ENCODE measurements at regions not wholly inside any gene's neighbourhood (a gene's known extent, or its start where the extent isn't known, plus 50 kb on each side); places are given as distances from the start of the nearest gene placed in this dataset.

GRCh38 chr12:24278832-24279231 lies 329.4 kb upstream of the SOX5 start:
- no peak for DNase-seq

GRCh38 chr12:24270965-24271364 lies 321.5 kb upstream of the SOX5 start:
- no peak for DNase-seq

DNA sequence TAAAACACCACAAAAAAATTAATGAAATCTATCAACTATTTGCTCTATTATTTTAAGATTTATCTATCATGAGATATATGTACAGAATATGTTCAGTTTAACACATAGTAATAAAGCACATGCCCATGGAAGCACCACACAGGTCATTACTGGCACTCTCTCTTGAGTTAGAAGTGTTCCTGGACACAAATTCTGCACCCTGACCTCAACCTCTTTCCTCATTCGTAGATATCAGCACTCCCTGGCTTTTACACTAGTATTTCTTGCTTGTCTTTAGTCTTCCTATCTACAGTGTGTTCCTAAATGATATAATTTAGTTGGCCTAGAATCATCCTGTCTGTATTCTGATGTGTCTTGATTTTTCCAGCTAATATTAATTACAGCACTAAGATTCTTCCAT lies 321.0 kb upstream of the SOX5 start:
- DNase-seq: no peak

- DNase-seq: no peak
Measured at GRCh38 chr12:24268663-24269186, 319.3 kb upstream of the SOX5 start.

DNA sequence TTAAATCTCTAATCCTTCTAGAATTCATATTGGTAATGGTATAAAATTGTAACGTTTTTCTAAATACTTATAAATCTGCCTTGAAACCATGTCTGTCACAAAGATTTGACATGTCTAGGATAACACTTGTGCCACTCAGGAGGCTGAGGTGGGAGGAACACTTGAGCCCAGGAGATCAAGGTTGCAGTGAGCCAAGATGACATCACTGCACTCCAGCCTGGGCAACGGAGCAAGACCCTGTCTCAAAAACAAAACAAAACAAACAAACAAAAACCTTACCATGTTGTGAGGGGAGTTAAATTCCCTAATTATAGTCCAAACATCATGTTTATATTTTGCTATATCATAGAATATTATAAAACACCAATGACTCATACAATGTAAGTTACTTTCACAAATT lies 317.5 kb upstream of the SOX5 start:
- no peak for DNase-seq

GRCh38 chr12:24256684-24257083 lies 307.2 kb upstream of the SOX5 start:
- no peak for DNase-seq

GRCh38 chr12:24255920-24256665 lies 306.6 kb upstream of the SOX5 start:
- DNase-seq: no peak

- DNase-seq: no peak
Measured at GRCh38 chr12:24252602-24253001, 303.1 kb upstream of the SOX5 start.

GRCh38 chr12:24246934-24247333 lies 297.5 kb upstream of the SOX5 start:
- no peak for DNase-seq

DNA sequence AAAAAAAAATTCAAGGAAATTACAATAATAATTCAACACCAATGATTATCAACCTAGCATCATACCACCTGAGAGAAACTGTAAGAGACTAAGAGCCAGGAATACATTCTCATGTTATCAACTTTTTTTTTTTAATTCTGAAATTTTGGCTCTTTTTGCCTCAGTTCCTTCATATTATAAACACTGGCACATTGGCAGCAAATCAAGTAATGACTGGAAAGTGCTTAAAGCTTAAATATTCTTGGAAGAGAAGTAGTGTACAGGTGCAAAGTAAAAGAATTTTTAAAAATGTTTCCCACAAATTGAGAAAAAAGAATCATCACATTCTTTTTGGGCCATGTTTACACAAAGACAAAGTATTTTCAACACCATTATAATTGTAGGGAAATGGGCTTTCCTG lies 296.9 kb upstream of the SOX5 start:
- DNase-seq: no peak

- DNase-seq: no peak
Measured at GRCh38 chr12:24244801-24245200, 295.3 kb upstream of the SOX5 start.

DNA sequence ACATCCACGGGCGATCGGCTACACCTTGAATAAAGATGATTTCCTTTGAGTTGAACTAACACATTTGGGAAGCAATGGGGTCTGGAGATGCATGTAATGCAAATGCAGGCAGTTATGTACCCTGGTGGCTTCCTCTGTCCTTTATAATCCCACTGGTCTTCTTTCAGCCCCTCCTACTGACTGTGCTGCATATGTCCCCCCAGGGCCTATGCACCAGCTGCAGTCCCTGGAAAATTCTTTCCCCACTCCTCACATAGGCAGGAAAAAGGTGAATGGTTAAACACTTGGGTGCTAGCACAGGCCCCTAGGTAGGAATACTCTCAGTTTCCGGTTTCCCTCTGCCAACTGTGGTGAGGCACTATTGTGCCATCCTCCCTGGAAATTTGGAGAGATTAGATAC lies 294.8 kb upstream of the SOX5 start:
- DNase-seq: no peak

DNA sequence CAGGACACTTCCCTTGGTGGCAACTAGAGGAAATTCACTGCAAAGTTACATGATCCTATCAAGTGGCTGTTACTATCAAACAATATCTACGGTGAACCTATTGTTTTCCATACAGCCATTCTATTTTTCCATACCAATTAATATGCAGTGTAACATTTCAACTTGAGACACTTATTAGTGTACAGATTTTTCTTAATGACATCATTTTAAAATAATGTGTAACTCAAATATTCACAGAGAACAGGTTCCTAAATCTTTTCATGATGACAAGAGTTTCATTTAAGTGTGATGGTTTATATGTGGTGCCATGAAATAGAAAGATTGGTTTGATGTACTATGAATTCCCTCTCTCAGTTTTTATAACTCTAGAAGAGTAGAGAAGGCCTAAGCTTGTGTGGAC lies 291.2 kb upstream of the SOX5 start:
- DNase-seq: no peak

- no peak for DNase-seq
Measured at GRCh38 chr12:24233519-24234246, 284.2 kb upstream of the SOX5 start.

DNA sequence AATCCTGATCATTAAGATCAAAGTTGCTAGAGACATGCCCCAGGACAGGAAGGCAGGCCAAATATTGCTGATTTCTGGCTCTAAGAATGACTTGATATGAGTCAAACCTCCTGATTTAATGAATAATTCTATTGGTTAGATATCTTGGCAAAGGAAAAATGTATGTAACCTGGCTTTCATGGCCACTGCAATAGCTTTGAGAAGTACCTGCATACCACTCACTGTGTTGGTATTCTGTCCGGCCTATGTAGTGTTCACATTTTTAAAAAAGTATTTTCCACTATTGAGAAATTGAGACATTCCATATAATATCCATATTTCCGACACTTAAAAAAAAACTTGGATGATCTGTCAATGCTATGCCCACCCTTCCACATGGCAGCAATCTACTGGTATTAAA lies 283.1 kb upstream of the SOX5 start:
- no peak for DNase-seq

DNA sequence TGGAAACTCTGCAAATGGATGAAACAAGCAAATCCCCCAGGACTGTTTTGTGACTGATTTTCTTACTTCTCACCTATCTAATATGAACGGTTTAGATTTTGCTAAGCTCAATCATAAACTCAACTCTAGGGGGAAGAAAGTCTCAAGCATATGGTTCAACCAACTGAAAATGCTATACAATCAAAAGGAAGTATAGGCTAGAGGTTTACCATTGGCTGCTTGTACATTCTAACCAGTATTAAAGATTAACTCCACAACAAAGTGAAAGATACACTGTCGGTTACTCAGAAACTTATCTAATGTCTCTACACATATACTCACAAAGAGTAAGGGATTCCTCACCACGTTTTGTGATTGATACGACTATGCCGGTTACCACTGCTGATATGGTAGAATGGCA lies 281.8 kb upstream of the SOX5 start:
- DNase-seq: no peak

GRCh38 chr12:24230061-24230701 lies 280.7 kb upstream of the SOX5 start:
- peak; percentile 18 for DNase-seq

- no peak for DNase-seq
Measured at GRCh38 chr12:24229031-24229700, 279.7 kb upstream of the SOX5 start.

- no peak for DNase-seq
Measured at GRCh38 chr12:24228371-24228770, 278.9 kb upstream of the SOX5 start.

DNA sequence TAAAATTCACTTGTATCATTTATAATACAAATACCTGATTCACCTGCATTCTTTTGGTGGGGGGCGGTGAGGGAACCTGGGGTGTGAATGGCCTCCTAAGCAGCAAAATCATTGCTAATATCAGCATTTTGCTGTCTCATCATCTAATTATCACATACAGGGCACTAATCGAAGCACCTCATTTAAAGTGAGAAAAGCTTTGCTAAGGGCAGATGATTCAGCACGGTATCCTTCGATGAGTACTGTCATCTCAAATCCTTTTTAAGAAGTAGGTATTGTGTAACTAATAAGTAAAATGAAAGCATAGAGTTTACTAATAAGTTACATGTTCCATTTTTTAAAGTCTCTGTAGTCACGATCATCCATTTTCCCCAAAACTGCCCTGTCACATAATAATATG lies 278.1 kb upstream of the SOX5 start:
- DNase-seq: no peak

GRCh38 chr12:24226745-24227350 lies 277.4 kb upstream of the SOX5 start:
- DNase-seq: no peak

DNA sequence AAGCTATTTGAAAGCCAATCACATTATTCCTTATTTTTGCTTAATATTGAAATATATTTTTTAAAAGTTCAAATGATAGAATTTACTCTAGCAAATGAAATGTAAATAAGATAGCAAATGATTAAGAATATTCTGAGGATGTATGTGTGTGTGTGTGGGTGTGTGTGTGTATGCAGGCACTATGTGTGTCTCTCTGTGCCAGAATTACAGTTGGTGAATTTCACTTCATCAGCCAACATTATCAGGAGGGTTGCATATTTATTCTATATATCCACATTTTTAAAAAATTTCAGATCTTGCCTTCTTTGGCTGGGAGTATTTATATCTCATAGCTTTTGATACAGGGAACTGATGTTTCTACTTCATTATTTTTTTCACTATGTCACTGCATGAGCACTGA lies 274.9 kb upstream of the SOX5 start:
- no peak for DNase-seq
